ENCODE measurements at regions not wholly inside any gene's neighbourhood (a gene's known extent, or its start where the extent isn't known, plus 50 kb on each side); places are given as distances from the start of the nearest gene placed in this dataset.

DNA sequence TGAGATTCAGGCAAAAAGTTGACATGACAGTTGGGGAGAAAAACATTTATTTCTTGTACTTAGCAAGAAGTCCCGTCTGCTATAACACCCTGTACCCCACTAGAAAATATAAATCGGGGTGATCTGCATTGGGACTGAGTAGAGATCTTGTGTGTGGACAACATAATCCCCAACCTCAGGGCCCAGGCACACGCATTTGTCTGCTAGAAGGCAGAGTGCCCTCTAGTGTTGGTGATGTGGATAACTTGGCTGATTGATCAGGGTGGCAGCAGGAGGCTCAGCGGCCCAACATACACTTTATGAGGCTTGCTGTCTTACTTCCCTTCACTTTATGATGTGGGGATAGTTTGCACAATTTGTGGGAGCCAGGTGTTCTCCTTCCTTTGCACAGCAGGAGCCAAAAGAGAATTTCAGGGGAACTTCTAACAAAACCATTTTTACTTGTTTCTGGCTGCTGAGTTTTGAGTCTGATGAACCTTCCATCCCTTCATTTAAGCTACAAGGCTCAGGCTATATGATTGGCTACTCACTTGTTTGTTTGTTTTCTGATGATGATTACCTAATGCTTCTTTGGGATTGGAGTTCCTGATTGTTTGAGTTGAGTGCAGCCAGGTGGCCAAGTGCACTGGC, 263.2 kb downstream of the DMAC1 start:
- no TSS peak for BruUV-seq (replicated peaks)
- no peaks in the 10 kb centered on the region for H3K9me3 Mint-ChIP-seq (ENCODE audit: unreplicated experiment)
- peak; percentile 75 for DNase-seq (ENCODE audit: unreplicated experiment)
- H3K27me3 Mint-ChIP-seq (ENCODE audit: insufficient read depth, unreplicated experiment) = peaks cover 19% of the 10 kb centered on the region
- H3K27ac Mint-ChIP-seq (ENCODE audit: low read depth, unreplicated experiment) = no peak overlapping the region
- CTCF ChIA-PET = interaction anchor here (0.6 to 1.6 kb wide), 14 partner anchors 9 to 709 kb away, joined by 3 to 18 read pairs (median 4); no protein-coding TSS in a partner anchor
- intact Hi-C loops (cut with micrococcal nuclease) = loop anchor here (1.0 to 2.0 kb wide), 3 partner anchors 134 to 626 kb away; no protein-coding TSS in a partner anchor
- TF ChIP-seq, protein P1, sequence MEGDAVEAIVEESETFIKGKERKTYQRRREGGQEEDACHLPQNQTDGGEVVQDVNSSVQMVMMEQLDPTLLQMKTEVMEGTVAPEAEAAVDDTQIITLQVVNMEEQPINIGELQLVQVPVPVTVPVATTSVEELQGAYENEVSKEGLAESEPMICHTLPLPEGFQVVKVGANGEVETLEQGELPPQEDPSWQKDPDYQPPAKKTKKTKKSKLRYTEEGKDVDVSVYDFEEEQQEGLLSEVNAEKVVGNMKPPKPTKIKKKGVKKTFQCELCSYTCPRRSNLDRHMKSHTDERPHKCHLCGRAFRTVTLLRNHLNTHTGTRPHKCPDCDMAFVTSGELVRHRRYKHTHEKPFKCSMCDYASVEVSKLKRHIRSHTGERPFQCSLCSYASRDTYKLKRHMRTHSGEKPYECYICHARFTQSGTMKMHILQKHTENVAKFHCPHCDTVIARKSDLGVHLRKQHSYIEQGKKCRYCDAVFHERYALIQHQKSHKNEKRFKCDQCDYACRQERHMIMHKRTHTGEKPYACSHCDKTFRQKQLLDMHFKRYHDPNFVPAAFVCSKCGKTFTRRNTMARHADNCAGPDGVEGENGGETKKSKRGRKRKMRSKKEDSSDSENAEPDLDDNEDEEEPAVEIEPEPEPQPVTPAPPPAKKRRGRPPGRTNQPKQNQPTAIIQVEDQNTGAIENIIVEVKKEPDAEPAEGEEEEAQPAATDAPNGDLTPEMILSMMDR (IDR thresholded peaks at IDR 0.05; ENCODE audit: unreplicated experiment) = peak; percentile 68
- no peaks in the 10 kb centered on the region for H3K36me3 Mint-ChIP-seq (ENCODE audit: insufficient read depth, unreplicated experiment)
- POLR2A ChIA-PET = no interaction called here
- H3K4me3 Mint-ChIP-seq (ENCODE audit: unreplicated experiment) = no peak overlapping the region
- H3K4me1 Mint-ChIP-seq (ENCODE audit: insufficient read depth, unreplicated experiment) = no peaks in the 10 kb centered on the region

GRCh38 chr9:7534211-7534935, 265.2 kb downstream of the DMAC1 start:
- H3K36me3 Mint-ChIP-seq (ENCODE audit: insufficient read depth, unreplicated experiment) = no peaks in the 10 kb centered on the region
- ChIA-PET POLR2A (no interaction called here), CTCF (interaction anchor here (0.6 to 2.6 kb wide), 11 partner anchors 15 to 627 kb away, joined by 3 to 27 read pairs (median 3); no protein-coding TSS in a partner anchor)
- no TSS peak for BruUV-seq (replicated peaks)
- H3K4me1 Mint-ChIP-seq (ENCODE audit: insufficient read depth, unreplicated experiment) = no peaks in the 10 kb centered on the region
- no peak overlapping the region for H3K27ac Mint-ChIP-seq (ENCODE audit: low read depth, unreplicated experiment)
- no peak overlapping the region for H3K4me3 Mint-ChIP-seq (ENCODE audit: unreplicated experiment)
- no peaks in the 10 kb centered on the region for H3K9me3 Mint-ChIP-seq (ENCODE audit: unreplicated experiment)
- intact Hi-C loops (cut with micrococcal nuclease) = no loop called here
- TF ChIP-seq, protein P1 (IDR thresholded peaks at IDR 0.05; ENCODE audit: unreplicated experiment) = no peak
- H3K27me3 Mint-ChIP-seq (ENCODE audit: insufficient read depth, unreplicated experiment) = peaks cover 28% of the 10 kb centered on the region
- no peak for DNase-seq (ENCODE audit: unreplicated experiment)

DNA sequence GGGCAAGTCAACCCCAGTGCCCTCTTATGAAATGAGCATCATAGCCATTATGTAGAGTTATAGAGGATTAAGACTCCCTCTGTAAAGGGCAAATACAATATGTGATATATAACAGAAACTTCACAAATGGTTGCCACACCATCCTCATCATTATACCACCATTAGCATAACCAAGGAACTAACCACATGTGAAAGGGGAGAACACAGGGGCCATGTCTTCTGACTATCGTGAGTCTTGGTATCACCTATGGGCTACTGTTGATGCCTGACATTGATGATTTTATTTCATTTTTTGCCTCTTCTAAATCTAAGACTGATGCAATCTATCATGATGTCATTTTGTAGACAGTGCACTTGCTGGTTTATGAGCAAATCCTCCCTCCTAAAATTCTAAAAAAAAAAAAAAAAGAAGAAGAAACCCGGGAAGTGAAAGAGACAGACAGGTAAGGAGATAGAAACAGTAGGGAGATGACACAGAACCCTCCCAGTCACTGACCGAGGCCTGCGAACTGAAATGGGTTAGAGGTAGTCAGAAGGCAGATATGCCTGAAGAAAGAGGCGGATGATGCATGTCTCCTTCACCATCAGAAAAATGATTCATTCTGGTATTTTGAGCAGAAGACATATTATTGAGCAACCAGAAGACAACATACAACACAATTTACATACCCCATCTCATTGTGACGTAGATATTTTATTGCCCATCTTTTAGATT, 266.0 kb downstream of the DMAC1 start:
- no peaks in the 10 kb centered on the region for H3K4me1 Mint-ChIP-seq (ENCODE audit: insufficient read depth, unreplicated experiment)
- POLR2A ChIA-PET = no interaction called here
- H3K27me3 Mint-ChIP-seq (ENCODE audit: insufficient read depth, unreplicated experiment) = peaks cover 27% of the 10 kb centered on the region
- H3K27ac Mint-ChIP-seq (ENCODE audit: low read depth, unreplicated experiment) = no peak overlapping the region
- intact Hi-C loops (cut with micrococcal nuclease) = no loop called here
- H3K9me3 Mint-ChIP-seq (ENCODE audit: unreplicated experiment) = no peaks in the 10 kb centered on the region
- TF ChIP-seq, protein P1 (IDR thresholded peaks at IDR 0.05; ENCODE audit: unreplicated experiment) = no peak
- H3K4me3 Mint-ChIP-seq (ENCODE audit: unreplicated experiment) = no peak overlapping the region
- no TSS peak for BruUV-seq (replicated peaks)
- H3K36me3 Mint-ChIP-seq (ENCODE audit: insufficient read depth, unreplicated experiment) = no peaks in the 10 kb centered on the region
- no peak for DNase-seq (ENCODE audit: unreplicated experiment)
- CTCF ChIA-PET = interaction anchor here (0.6 to 2.6 kb wide), 7 partner anchors 34 to 626 kb away, joined by 3 to 27 read pairs (median 8); no protein-coding TSS in a partner anchor
